ENCODE measurements at regions not wholly inside any gene's neighbourhood (a gene's known extent, or its start where the extent isn't known, plus 50 kb on each side); places are given as distances from the start of the nearest gene placed in this dataset.

GRCh38 chr1:29756901-29757725 is 520.8 kb downstream of the PTPRU start:
- Mint-ChIP-seq H3K4me1 (ENCODE audit: low read depth, unreplicated experiment) (peaks cover 4% of the 10 kb centered on the region), H3K27ac (ENCODE audit: unreplicated experiment) (no peak overlapping the region), H3K9me3 (ENCODE audit: unreplicated experiment) (no peaks in the 10 kb centered on the region), H3K27me3 (ENCODE audit: low read depth, unreplicated experiment) (peaks cover 59% of the 10 kb centered on the region), H3K36me3 (ENCODE audit: low read depth, unreplicated experiment) (no peaks in the 10 kb centered on the region), H3K4me3 (ENCODE audit: unreplicated experiment) (no peak overlapping the region)
- Histone ChIP-seq H3K4me1 (ENCODE audit: insufficient read depth, low read length) (no peaks in the 10 kb centered on the region), H3K79me2 (ENCODE audit: insufficient read depth, low read length) (no peaks in the 10 kb centered on the region), H3K36me3 (ENCODE audit: insufficient read depth, low read length) (no peaks in the 10 kb centered on the region), H2AFZ (ENCODE audit: low read depth, low read length) (no peak overlapping the region), H3K27me3 (ENCODE audit: insufficient read depth, low read length) (peaks cover 5% of the 10 kb centered on the region), H3K27ac (ENCODE audit: low read depth, low read length) (no peak overlapping the region), H3K4me3 (ENCODE audit: insufficient read depth, low read depth, low read length) (no peak overlapping the region), H3K9ac (ENCODE audit: low read length) (no peak overlapping the region), H4K20me1 (ENCODE audit: insufficient read depth, low read length) (no peaks in the 10 kb centered on the region), H3K4me2 (ENCODE audit: low read length) (no peak overlapping the region), H3K9me3 (ENCODE audit: insufficient read depth, low read depth, low read length) (no peaks in the 10 kb centered on the region)
- TF ChIP-seq CTCF (IDR thresholded peaks at IDR 0.05; ENCODE audit: insufficient read depth, low read depth, low read length) (no peak), EZH2 (IDR thresholded peaks at IDR 0.05; ENCODE audit: insufficient read depth, low read length) (no peak)
- DNase-seq (ENCODE audit: low read depth) (no peak), FAIRE-seq (no peak)

GRCh38 chr1:29756498-29756897 is 520.2 kb downstream of the PTPRU start:
- peaks cover 4% of the 10 kb centered on the region for H3K4me1 Mint-ChIP-seq (ENCODE audit: low read depth, unreplicated experiment)
- no peaks in the 10 kb centered on the region for H3K79me2 ChIP-seq (ENCODE audit: insufficient read depth, low read length)

More at GRCh38 chr1:29756498-29756897, 520.2 kb downstream of the PTPRU start:
- H4K20me1 ChIP-seq (ENCODE audit: insufficient read depth, low read length), result no peaks in the 10 kb centered on the region
- no peak overlapping the region for H2AFZ ChIP-seq (ENCODE audit: low read depth, low read length)
- TF ChIP-seq CTCF (IDR thresholded peaks at IDR 0.05; ENCODE audit: insufficient read depth, low read depth, low read length) (no peak), EZH2 (IDR thresholded peaks at IDR 0.05; ENCODE audit: insufficient read depth, low read length) (no peak)
- no peaks in the 10 kb centered on the region for H3K9me3 ChIP-seq (ENCODE audit: insufficient read depth, low read depth, low read length)
- H3K4me3 ChIP-seq (ENCODE audit: insufficient read depth, low read depth, low read length), result no peak overlapping the region
- no peak for DNase-seq (ENCODE audit: low read depth)
- Mint-ChIP-seq H3K36me3 (ENCODE audit: low read depth, unreplicated experiment) (no peaks in the 10 kb centered on the region), H3K4me3 (ENCODE audit: unreplicated experiment) (no peak overlapping the region), H3K27me3 (ENCODE audit: low read depth, unreplicated experiment) (peaks cover 60% of the 10 kb centered on the region), H3K9me3 (ENCODE audit: unreplicated experiment) (no peaks in the 10 kb centered on the region), H3K27ac (ENCODE audit: unreplicated experiment) (no peak overlapping the region)
- no peak overlapping the region for H3K27ac ChIP-seq (ENCODE audit: low read depth, low read length)
- H3K36me3 ChIP-seq (ENCODE audit: insufficient read depth, low read length), result no peaks in the 10 kb centered on the region
- peaks cover 8% of the 10 kb centered on the region for H3K27me3 ChIP-seq (ENCODE audit: insufficient read depth, low read length)
- no peak overlapping the region for H3K4me2 ChIP-seq (ENCODE audit: low read length)
- no peak for FAIRE-seq
- H3K4me1 ChIP-seq (ENCODE audit: insufficient read depth, low read length), result no peaks in the 10 kb centered on the region
- no peak overlapping the region for H3K9ac ChIP-seq (ENCODE audit: low read length)
